Body of pancreas (tissue), 4 donors: ENCODE measurements at regions not wholly inside any gene's neighbourhood (a gene's known extent, or its start where the extent isn't known, plus 50 kb on each side); places are given as distances from the start of the nearest gene placed in this dataset.

Experiments used
- ATAC-seq: fragments of 150-250 bp; one replicate; pipeline ENCODE4 v1.9.1; 2016
- DNase-seq, 4 donors: peaks; one replicate each; pipeline ENCODE4 v3.0.0-alpha.2; 2019
- H3K27ac ChIP-seq, 4 donors: fragments of 200-600 bp; sonication (generic); 1 replicate in 3 of 4; 2 replicates in 1 of 4; pipeline versions ENCODE4 v1.5.1 to v1.6.1; 2016 to 2019; ENCODE audit warnings: mild to moderate bottlenecking in 1 of 4, mixed read lengths in 1 of 4, moderate library complexity in 1 of 4
- H3K27me3 ChIP-seq, 2 donors: fragments of 200-600 bp; sonication (generic); one replicate each; pipeline ENCODE4 v1.6.0; 2016; ENCODE audit warnings: mild to moderate bottlenecking in 1 of 2
- H3K36me3 ChIP-seq, 2 donors: fragments of 200-600 bp; sonication (generic); replicated peaks in 1 of 2; 2 replicates each; pipeline ENCODE4 v1.5.1; 2016; ENCODE audit warnings: low read depth in 2 of 2; ENCODE audit not compliant: insufficient read depth in 1 of 2
- H3K4me1 ChIP-seq: fragments of 200-600 bp; sonication (generic); one replicate; pipeline ENCODE4 v1.6.0; 2016
- H3K4me3 ChIP-seq, 2 donors: fragments of 200-600 bp; sonication (generic); 1 replicate in 1 of 2; 2 replicates in 1 of 2; pipeline ENCODE4 v1.5.1; 2016 to 2019
- H3K9me3 ChIP-seq, 3 donors: fragments of 200-600 bp; sonication (generic); 1 replicate in 2 of 3; 2 replicates in 1 of 3; pipeline ENCODE4 v1.5.1; 2016
- POLR2A ChIP-seq, 3 donors: fragments of 450-650 bp; IDR thresholded peaks; one replicate each; pipeline ENCODE4 v1.6.1; 2016; ENCODE audit warnings: antibody characterized with exemption in 3 of 3, mild to moderate bottlenecking in 2 of 3
- WGBS, 2 donors: methylation state at CpG; one replicate each; pipeline ENCODE4 v1.1.5; 2017; 5-methylcytosine and 5-hydroxymethylcytosine counted together
- intact Hi-C: fragments of 100-400 bp; cut with DNase I; formaldehyde crosslinking; loops from one replicate; pipeline ENCODE4 v1.15.1; 2023
- TF ChIP-seq, protein P1 (sequence below), 7 experiments: fragments of 450-650 bp in 4 of 7; fragments of 200-600 bp in 3 of 7; sonication (generic) in 3 of 7; IDR thresholded peaks; one replicate each; pipeline ENCODE4 v1.5.1; 2016 to 2019; ENCODE audit warnings: antibody characterized with exemption in 7 of 7

DNA sequence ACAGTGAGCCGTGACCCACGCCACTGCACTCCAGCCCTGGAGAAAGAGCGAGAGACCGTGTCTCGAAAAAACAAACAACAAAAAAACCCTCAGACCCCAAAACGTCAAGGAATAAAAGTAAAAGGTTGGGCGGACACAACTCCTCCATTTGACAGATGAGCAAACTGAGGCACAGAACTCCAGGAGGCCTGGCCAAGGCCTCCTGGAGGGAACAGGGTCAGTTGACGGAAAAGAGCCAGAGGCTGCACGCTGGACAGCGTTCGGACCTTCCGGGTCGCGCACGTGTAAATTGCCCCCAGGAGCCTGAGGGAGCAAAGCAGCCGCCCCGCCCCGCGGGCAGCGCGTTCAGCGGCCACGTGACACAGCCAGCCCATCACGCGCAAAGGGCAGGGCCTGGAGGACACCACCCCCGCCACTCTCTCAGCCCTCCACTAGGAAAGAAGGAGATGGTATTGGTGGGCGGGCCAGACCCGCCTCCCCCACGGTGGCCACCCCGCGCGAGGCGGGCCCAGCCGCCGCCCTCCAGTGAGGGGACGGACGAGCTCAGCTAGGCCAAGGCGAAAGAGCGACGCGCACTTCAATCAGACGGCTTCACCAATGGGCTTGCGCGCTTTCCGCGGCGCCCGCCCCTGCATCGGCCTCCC, 81.5 kb downstream of the PTPDC1 start:
- DNase-seq: peak; percentile 98 to 99 (median 98)
- Histone ChIP-seq H3K27ac (peak overlapping the region; percentile 99 to 100 (median 100)), H3K4me1 (peaks cover 35% of the 10 kb centered on the region), H3K27me3 (no peaks in the 10 kb centered on the region), H3K36me3 (no peaks in the 10 kb centered on the region), H3K9me3 (no peaks in the 10 kb centered on the region), H3K4me3 (peak overlapping the region; percentile 4 to 30)
- intact Hi-C loops: no loop called here
- ATAC-seq: peak; percentile 90
- 6 to 26% methylated on average over 10 to 48 of the region's 49 CpGs for WGBS, 2 donors
- TF ChIP-seq POLR2A (IDR thresholded peaks at IDR 0.05): no peak
- TF ChIP-seq, protein P1, sequence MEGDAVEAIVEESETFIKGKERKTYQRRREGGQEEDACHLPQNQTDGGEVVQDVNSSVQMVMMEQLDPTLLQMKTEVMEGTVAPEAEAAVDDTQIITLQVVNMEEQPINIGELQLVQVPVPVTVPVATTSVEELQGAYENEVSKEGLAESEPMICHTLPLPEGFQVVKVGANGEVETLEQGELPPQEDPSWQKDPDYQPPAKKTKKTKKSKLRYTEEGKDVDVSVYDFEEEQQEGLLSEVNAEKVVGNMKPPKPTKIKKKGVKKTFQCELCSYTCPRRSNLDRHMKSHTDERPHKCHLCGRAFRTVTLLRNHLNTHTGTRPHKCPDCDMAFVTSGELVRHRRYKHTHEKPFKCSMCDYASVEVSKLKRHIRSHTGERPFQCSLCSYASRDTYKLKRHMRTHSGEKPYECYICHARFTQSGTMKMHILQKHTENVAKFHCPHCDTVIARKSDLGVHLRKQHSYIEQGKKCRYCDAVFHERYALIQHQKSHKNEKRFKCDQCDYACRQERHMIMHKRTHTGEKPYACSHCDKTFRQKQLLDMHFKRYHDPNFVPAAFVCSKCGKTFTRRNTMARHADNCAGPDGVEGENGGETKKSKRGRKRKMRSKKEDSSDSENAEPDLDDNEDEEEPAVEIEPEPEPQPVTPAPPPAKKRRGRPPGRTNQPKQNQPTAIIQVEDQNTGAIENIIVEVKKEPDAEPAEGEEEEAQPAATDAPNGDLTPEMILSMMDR (IDR thresholded peaks at IDR 0.05): peak in 1 of 7 experiments; percentile 9

DNA sequence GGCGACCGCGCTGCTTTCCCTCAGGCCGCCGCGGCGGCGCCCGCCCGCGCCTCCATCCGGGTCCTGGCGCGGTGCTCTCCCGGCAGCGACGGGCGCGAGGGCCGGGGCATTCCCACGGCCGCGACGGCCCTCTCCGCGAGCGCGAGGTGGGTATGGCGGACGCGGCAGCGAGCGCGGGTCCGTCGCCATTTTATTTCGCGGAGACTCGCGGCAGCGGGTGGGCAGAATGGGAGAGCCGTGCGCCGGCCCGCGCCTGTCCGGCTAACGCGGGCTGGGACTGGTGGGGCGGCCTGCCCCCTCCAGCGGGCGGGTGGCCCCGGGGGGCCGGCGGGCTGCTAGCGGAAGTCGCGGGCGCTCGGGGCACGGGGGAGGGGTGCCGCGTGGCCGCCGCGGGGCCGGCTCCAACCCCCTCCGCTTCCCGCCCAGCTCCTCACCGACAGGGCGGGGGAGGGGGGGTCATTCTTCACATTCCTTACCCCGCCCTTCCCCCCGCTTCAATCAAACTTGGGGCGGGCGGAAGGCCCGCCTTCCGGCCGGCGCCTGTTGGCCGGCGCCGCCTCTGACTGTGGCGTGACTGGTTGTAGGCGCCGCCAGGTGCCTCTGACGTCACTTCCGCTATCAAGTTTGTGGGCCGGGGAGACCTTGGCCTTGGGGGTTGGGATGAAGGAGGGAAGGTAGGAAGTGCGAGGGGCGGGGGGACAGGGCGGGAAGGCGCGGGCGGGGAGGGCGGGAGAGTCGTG, 82.1 kb downstream of the PTPDC1 start:
- WGBS, 2 donors: 0% methylated on average over 4 to 84 of the region's 96 CpGs
- no peaks in the 10 kb centered on the region for H3K36me3 ChIP-seq

DNA sequence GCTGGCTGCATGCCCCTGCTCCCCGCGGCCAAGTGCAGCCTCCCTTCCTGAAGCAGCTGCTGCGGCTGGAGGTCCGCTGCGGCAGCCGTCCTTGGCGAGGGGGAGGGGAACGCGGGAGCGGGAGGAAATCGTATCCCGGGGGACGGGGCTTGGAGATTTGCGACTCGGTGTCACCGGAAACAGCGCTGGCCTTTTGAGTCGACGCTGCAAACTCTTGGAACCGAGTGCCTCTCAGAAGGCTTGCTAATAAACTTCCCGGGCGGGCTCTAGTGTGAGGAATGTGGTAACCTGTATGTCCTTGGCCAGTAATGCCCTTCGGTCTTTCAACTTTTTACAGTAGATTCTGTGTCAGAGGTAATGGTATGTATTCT, 82.7 kb downstream of the PTPDC1 start:
- peak in 2 of 3 donors; percentile 65 to 69 for TF ChIP-seq POLR2A (IDR thresholded peaks at IDR 0.05)
- TF ChIP-seq, protein P1 (IDR thresholded peaks at IDR 0.05): peak in 2 of 7 experiments; percentile 14 to 19
- Histone ChIP-seq H3K27ac (peak overlapping the region; percentile 99 to 100 (median 100)), H3K4me1 (peaks cover 47% of the 10 kb centered on the region), H3K9me3 (no peaks in the 10 kb centered on the region), H3K4me3 (peak overlapping the region; percentile 33 to 37), H3K36me3 (no peaks in the 10 kb centered on the region), H3K27me3 (no peaks in the 10 kb centered on the region)
- WGBS, 2 donors: 0% methylated on average over 18 to 23 of the region's 23 CpGs
- ATAC-seq (peak; percentile 8), DNase-seq (no peak)
- intact Hi-C loops: no loop called here

More for the DNA sequence above, 82.1 kb downstream of the PTPDC1 start:
- Histone ChIP-seq H3K4me3 (peak overlapping the region; percentile 33 to 50), H3K27me3 (no peaks in the 10 kb centered on the region), H3K27ac (peak overlapping the region; percentile 99 to 100 (median 100)), H3K4me1 (peaks cover 42% of the 10 kb centered on the region), H3K9me3 (no peaks in the 10 kb centered on the region)
- peak; percentile 98 to 99 (median 99) for DNase-seq
- TF ChIP-seq, protein P1 (IDR thresholded peaks at IDR 0.05): peak in 2 of 7 experiments; percentile 22 to 27
- TF ChIP-seq POLR2A (IDR thresholded peaks at IDR 0.05): peak; percentile 62 to 96 (median 80)
- peak; percentile 81 for ATAC-seq
- intact Hi-C loops: no loop called here

DNA sequence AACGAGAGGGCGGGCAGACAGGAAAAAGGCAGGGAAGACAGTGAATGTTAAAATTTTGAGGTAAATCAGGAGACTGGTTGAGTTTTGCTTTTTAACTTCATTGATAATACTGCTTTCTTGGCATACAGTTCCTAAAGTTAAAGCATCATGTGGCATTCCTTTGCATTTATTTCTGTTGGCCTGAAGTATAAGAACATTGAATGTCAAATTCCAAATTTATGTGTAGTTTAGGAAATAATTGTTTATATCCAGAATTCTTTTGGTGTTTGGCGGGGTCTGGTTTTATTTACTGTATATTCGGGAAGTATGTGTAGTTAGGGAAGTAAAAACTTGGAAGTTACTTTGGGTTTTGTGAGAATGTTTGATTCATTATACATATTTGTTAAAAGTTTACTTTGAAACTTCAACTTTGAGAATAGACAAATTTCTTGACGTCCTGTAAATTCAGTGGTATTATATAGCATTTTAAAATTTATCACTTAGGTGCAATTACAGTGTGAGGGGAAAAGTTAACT, 83.2 kb downstream of the PTPDC1 start:
- WGBS, 2 donors: 0 to 1% methylated on average over 5 of the region's 5 CpGs
- Histone ChIP-seq H3K4me1 (peaks cover 51% of the 10 kb centered on the region), H3K4me3 (peak overlapping the region; percentile 33 to 37), H3K9me3 (no peaks in the 10 kb centered on the region), H3K27ac (peak overlapping the region; percentile 99 to 100 (median 100)), H3K27me3 (no peaks in the 10 kb centered on the region), H3K36me3 (no peaks in the 10 kb centered on the region)
- ATAC-seq: no peak
- DNase-seq: no peak
- intact Hi-C loops: no loop called here
- TF ChIP-seq, protein P1 (IDR thresholded peaks at IDR 0.05): no peak
- no peak for TF ChIP-seq POLR2A (IDR thresholded peaks at IDR 0.05)
